GM19467 (cell line): ENCODE measurements at regions not wholly inside any gene's neighbourhood (a gene's known extent, or its start where the extent isn't known, plus 50 kb on each side); places are given as distances from the start of the nearest gene placed in this dataset.

Experiments used
- ATAC-seq: cut with Tn5 transposase; IDR thresholded peaks from one replicate; pipeline ENCODE4 v1.9.1; 2021; ENCODE audit warnings: mild to moderate bottlenecking, moderate library complexity; ENCODE audit not compliant: unreplicated experiment

DNA sequence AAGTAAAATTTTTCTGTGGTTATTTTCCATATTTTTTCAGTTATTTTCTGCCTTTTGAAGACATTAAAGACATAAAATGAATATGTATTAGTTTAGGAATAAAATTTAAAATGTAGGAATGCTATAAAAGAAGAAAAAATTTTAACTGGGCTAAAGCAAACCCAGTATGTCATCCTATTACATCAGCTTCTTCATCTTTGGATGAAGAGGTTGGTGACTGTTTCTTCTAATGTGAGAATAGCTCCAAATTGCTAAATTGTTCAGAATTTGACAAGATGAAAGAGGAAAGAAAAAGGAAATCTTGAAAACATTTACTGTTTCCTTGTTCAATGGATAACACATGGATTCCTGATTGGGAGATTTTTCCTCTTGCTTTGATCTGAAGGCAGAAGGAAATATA lies 52.7 kb upstream of the PZP start:
- no peak for ATAC-seq

DNA sequence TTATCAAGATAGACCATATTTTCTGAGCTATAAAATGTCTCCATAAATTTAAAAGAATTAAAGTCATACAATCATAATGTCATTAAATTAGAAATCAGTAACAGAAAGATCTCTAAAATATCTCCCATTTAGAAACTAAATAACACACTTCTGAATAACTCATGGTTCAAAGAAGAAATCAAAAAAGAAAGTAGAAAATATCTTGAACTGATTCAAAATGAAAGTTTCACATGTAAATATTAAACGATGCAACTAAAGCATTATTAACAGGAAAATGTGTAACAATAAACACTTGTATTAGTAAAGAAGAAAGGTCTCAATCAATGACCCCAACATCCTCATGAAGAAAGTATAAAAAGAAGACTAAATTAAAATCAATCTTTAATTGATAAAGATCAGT lies 50.5 kb upstream of the PZP start:
- ATAC-seq, result no peak
